T-helper 2 cell treated with Interferon-gamma antibody and Interleukin-4, amounts not matched to agents 100 ng/mL and 5 ng/mL, for 36 hours (primary cell): ENCODE measurements at regions not wholly inside any gene's neighbourhood (a gene's known extent, or its start where the extent isn't known, plus 50 kb on each side); places are given as distances from the start of the nearest gene placed in this dataset.

Experiments
- intact Hi-C: fragments of 100-400 bp; cut with micrococcal nuclease; formaldehyde crosslinking; loops from one replicate; pipeline ENCODE4 v1.15.1; 2023

DNA sequence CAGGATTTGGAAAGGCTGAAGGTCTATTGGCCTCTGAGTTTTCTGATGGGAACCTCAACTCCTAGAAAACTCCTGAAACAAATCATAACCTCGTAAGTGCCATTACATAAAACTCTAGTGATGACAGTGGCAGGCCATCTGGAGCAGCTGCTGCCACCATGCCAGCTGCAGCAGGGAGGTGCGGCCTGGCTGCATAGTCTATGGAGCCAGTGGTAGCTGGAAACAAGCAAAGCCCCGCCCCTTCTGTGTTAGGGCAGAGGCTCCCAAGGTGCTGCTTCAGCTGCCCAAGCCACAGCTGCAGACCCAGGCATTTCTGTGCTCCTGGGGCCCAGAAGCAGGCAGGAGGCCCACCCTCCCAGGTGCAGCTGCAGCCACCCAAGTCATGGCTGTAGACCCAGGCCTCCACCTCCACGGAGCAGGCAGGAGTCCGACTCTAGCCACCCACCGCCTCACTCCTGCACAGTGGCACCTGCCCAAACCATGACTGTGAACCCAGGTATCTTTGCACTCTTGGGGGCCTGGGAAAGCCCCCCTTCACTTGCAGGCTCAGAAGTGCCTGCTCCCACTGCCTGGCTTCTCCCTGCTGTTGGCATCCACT is 254.1 kb upstream of the KCNJ16 start:
- intact Hi-C loops = no loop called here

DNA sequence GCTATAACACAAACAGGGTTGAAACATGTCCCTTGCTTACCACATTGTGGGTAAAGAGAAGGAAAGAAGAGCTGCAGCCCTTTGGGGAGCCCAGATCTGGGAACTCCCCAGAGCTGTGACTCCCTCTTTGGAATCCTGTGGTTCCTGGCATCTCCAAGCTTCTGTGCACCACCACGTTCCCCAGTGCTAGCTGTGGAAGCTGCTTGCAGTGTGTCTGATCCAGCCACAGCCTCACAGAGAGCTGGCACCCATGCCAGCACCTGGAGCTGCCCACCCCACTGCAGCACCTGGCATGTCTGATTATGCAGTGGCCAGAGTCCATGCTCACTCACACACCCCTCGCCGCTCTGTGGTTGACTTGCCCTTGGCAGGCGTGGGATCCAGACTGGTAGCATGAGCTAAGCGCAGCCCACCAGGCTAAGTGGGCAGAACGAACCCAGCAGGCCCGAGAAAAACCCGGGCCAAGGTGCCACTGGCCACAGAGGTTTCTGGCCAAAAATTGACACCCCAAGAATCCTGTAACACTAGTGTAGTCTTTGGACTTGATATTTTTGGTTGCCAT is 252.6 kb upstream of the KCNJ16 start:
- intact Hi-C loops = no loop called here

DNA sequence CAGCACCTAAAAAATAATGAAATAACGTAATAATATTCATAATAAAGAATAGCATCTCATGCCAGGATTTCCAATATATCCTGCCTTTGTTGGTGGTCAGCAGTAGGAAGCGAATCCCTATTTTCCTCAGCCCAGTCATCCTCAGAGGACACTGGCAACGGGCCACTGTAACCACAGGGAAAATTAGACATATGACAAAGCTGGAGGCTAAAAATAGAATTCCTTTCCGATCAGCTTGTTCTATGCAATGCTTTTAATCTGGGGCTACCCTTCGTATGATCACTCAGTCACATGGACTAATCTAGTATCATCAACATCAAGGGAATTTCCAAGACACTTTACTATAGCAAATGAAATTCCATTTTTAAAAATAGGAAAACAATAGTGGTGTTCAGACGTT is 246.9 kb upstream of the KCNJ16 start:
- intact Hi-C loops = no loop called here

DNA sequence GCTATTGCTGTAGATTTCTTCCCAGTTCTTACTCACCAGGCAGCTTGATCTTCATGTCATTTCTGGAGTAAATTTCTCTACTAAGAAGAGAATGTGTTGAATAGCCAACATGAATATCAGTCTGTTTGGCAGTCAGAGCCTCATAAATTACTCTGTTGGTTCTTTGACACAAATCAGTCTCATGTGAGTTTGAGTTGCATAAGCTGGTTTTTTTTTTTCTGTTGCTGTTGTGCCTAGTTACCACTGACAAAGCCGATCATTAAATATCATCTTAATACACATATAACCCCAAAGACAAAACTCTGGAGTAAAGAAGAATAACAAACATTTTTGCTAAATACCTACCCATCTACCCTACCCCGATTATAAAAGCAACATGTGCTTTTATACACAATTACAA is 240.5 kb upstream of the KCNJ16 start:
- intact Hi-C loops = no loop called here

DNA sequence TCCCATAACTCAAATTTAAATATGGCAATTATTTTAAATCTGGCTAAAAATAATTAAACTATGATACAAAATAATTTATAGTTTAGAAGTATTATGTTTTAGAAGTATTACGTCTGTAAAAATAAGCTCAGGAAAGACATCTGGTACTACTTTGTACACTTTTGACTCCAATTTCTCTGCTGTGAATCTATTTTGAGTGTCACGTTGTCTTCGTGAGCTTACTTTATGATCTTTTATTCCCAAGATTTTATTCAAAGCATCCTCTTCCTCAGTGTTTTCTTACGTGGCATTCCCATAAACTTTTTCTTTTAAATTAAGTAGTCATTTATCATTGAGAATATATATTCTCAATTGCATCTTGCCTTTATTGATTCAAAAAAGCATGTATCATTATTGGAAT is 223.3 kb upstream of the KCNJ16 start:
- intact Hi-C loops = no loop called here

DNA sequence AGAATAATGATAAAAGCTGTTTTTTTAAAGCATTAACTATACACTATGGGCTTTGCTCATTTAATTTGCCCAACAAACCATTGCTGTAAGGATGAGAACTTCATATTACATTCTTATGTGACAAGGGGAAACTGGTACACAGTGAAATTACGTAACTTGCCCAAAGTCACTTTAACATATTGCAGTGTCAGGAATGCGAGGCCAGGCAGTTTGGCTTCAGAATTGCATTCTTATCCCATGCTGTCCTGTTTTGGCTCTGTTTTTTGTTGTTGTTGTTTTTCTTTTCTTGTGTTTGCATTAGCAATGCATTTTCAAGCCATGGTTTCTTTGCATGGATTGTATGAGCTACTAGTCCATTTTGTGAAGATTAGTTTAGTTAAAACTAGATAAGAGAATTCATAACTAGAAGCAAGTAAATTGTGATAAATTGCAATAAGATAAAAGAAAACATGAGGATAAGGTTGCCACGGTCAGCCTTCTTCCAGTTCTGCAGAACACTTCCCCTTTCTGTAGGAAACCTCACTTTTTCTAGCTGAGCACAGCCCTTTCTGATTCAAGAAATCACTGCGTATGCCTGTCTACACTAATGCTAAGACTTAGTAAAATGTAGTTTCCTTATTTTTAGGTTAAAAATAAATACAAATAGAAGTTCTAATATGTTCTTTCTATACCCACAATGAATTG is 221.3 kb upstream of the KCNJ16 start:
- intact Hi-C loops = no loop called here

DNA sequence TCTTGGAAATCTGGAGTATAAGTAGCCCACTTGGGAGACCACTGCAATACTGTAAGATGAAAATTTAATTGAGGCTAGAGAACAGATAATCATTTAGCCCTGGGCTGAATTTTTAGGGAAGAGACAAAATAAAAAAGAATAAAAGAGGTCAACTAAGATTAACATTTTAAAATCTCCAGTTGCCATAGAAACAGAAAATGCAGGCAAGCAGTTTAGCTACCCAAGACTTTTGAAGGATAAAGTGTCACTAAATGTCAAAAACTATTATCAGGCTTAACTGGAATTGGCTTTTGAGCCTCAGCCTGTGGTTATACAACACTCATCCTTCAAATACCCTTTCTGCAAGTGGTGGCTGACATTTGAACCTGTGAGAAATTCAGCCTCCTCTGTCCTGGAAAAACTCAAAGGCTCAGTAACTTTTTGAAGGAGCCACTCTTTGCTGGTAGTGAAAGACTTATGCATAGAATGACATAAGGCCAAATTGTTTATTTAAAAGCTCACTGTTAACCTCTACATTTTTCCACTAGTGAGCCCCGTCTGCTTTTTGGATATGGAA is 220.7 kb upstream of the KCNJ16 start:
- intact Hi-C loops = no loop called here

DNA sequence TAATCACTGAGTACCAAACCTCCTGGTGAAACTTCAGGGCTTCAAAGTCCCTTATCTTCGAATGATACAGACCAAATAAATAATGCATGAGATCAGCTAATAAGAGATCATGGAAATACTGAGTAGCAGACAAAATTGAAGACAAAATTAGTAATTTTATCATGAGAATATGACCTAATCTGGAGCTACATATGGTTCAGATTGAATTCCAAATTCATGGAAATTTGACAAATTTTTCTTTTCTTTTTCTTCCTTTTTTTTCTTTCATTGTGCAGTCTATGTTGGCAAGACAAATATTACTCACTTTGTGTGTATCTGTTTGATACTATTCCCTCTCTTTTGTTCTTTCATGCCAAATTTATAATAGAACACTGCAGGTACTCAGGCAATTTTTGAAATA is 218.1 kb upstream of the KCNJ16 start:
- intact Hi-C loops = no loop called here

DNA sequence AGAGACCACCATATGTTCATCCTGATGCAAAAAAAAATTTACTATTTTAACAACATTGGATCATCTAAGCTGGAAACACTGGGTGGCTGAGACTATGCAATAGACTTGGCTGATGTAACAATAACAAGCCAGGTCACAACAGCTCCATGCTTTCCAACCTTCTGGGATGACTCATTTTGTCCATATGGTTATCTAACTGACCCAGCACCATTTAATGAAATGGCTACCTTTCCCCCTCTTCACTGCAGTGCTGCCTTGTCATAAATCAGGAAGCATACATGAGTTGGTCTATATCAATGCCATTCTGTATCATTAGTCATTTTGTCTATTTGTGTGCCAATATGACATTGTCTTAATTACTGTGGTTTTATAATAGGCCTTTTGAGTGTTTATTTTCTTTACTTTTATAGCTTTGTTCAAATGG is 217.6 kb upstream of the KCNJ16 start:
- intact Hi-C loops = no loop called here

DNA sequence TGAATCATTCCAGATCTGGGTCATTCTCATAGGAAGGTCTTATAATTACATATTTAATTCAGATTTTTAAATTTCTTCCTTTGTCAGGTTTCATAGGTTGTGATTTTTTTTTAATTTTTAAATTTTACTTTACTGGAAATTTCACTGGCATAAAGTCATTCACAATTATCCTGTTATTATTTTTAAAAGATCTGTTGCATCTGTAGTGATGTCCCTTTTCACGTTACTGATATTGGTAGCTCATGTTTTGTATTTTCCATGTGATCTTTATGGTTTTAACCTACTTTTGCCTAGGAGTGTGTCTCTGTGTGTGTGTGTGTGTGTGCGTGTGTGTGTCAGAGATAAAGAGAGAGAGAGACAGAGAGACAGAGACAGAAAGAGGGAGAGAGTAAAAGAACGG is 216.6 kb upstream of the KCNJ16 start:
- intact Hi-C loops = no loop called here

DNA sequence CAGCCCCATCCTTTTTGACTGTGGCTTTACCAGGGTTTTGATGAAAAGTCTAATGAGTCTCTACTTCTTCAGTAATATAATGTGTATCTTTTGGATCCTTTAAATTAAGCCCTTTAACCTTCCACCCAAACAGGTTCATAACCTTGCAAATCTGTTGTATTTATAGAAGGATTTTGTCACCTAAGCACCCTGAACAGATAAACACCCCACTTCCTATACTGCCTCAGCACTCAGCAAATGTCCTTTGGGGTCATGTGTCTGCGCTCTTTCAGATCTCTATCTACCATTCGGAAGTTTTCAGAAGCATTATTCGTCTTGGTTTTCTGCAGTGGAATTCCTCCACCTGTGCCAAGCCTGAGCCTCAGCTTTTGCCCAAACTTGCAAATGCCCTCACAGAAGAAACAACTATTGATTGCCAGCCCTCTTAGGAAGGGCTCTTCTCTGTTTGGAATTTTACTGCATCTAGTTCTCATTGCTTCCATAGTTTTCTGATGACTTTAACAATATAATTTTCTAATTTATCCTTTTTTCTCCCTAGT is 214.8 kb upstream of the KCNJ16 start:
- intact Hi-C loops = no loop called here

DNA sequence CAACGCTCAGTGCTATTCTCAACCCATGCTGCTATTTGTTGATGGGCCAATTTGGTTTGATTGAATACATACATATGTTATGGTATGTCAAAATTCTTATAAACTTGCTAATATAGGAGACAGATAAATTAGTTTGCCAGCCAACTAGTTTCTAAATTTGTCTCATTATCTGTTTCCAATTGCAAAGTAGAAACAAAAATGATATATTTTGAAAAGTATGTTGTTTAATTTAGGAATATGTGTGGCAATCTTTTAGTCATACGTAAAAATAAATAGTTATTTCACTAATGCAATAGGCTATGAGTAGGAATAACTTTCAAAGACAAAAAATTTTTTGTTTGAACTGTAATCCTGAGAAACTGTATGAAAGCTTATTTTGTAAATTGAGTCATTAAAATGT is 210.6 kb upstream of the KCNJ16 start:
- intact Hi-C loops = no loop called here

DNA sequence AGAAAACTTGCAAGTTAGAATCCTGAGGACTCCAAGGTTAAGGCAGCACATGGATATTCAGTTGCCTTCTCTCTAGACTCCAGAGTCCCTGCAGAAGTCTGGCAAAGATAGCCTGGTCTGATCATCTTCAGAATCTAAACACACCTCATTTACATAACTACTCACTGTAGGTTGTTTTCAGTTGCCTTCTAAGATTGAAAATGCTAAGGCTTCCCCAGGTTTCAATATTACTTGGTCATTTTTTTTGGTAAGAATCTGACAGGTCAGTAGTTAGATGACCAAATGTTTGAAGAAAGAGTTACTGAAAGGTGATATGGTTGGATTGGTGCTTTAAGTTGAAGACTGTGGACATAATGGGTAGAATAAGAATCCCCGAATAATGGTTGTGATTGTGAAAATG is 205.4 kb upstream of the KCNJ16 start:
- intact Hi-C loops = no loop called here

DNA sequence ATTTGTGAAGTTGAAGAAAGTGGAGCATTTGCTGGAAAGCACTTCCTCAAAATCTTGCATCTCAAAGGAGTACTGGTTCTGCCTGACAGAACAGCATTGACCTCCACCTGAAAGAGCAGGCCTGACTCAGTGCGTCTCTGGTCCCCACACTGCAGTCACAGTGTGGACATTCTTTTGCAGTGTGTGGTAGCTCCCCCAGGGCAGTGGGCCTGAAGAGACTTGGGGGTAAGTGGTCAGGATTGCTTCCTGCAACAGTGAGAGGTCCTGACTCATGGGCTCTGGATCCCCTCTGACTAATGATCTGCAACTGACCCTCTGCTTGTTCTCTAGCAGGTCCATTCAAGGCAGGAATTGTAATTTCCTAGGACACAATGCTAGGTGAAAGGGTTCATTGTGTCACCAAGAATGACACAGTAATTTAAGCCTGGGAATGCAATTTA is 204.9 kb upstream of the KCNJ16 start:
- intact Hi-C loops = no loop called here

DNA sequence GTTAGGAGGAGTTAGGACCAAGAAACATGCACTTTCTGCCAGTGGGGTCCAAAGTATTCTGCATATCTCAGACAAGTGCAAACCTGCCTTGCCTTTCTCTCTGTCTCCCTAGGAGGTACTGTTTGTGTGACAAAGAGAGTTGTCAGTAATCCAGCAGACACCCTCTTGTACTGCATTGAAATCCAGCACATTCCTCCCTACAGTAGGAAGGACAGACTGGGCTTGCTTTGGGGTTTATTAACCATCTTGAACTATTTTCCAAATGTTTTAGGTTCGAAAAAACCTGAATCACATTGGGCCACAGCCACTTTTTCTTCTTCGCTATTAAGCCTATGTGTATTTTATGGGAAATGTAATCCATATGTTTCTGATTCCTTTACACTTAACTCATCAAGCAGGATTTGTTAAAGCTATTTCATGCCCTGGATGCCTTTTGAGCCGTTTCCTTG is 204.2 kb upstream of the KCNJ16 start:
- intact Hi-C loops = no loop called here

DNA sequence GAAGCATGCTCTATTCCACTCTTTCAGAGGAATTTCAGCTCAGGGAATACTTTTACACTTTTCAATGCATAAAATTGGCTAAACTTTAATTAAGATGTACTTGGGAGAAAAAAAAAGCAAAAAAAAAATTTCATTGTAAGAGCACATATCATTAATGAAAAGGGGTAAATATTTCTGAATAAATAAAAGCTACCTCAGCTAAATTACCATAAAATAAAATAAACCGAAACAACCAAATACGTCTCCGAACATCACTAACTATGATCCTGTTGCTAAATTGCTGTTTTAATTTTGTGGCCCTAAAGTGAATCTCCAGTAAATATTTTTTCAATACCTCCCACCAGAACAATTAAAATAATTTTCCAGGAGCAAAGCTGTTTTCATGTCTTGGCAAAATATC is 203.7 kb upstream of the KCNJ16 start:
- intact Hi-C loops = no loop called here

DNA sequence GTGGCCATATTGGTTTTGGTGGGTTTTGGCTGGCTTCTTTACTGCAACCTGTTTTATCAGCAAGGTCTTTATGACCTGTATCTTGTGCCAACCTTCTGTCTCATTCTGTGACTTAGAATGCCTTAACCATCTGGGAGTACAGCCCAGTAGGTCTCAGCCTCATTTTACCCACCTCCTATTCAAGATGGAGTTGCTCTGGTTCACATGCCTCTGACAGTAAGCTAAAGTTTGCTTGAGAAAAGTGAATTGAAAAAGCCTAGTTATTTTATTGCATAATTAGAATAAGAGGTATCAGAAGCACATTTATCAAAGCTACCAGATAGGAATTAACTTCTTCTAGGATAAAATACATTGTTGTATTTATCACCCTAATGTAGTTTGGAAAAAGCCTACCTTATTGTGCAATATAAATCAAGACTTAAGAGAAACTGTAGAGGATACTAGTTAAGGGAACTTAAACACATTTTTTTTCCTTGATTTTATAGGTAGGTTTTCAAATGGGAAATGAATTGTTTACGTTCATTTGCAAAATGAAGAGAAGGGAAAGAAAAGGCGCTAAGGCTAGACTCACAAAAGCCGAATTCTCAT is 202.3 kb upstream of the KCNJ16 start:
- intact Hi-C loops = no loop called here

DNA sequence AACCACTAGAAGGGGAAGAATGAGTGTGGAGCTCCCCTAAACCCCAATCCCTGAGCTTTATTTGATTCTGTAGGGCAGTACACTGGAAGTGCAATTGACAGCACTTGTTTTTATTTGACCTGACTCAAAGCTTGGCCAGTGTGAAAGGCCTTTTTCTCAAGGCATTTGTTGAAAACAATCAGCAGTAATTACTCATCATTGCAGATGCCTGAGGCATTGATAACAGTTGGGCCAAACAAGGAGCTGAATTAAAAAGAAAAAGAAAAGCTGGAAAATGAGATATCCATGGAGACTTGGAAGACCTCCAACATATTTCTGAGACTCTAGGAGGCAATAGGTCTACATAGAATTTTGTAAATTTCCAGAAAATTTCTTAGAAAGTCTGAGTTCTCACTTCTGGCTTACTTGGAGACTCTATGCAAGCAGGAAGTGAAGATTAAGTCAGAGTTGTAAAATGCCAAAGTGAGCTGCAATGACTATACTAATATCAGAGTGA is 200.8 kb upstream of the KCNJ16 start:
- intact Hi-C loops = no loop called here

DNA sequence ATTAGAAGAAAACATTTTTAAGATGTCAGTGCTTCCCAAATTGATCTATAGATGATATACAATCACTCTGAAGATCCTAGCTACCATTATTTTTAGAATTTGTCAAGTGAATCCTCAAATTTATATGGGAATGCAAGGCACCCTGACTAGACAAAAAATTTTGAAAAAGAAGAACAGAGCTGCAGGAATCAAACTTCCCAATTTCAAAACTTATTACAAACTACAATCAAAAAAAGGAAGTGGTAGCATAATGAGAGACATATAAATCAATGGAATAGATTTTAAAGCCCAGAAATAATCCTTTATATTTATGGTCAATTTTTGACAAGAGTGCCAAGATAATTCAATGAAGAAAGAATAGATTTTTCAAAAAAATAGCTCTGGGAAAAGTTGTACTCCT is 198.3 kb upstream of the KCNJ16 start:
- intact Hi-C loops = no loop called here

DNA sequence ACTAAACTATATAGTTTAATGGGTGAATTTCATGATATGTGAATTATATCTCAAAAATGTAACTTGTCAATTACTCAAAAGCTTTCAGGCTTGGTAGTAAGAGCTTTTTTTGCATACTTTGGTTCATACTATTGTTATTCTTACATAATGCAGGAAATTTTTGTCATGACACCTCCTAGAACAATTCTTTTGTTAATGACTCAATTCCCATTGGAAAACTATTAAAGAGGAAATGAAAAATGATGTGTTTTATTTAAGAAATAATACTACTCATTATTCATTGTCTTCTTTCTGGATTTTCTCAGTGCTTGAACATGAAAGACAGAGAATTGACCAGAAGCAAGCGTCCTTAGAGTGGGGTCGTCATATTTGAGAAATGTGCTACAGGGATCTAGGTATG is 196.4 kb upstream of the KCNJ16 start:
- intact Hi-C loops = no loop called here

DNA sequence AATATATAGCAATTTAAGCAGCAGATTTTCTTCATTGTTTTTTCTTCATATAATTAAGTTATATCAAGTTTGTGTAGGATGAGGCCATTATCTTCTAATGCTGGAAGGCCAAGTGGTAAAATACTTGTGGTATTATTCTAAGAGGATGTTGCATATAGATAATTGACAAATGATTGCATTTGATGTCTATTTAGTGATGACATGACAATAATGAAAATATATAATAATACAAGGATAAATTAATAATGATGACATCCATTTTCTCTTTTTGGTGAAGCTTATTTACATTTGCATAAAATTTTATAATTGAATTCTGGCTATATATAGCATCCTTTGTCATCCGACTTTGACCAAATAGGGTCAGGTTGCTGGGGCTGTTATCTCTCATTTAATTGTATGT is 195.4 kb upstream of the KCNJ16 start:
- intact Hi-C loops = no loop called here

DNA sequence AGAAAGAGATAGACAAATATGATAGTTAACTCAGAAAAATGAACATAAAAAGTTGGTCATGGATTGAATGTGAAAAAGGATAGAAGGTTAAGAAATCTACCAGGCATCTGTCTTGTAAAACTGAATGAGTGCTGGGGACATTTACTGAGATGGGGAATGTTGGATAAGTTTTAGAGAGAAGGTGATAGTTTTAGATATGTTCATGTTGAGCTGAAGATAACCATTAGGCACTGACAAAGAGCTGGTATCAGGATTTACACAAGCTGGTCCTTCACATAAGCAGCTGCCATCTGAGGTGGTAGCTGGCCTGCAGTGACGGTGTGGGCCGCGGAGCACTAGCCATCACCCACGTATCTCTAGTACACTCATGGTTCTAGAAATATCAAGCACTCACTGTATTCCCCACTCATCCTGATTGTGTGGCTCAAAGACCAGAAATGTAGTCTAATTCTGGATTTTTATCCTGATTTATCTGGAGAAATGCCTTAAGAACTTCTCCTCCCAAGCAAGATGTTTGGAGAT is 194.4 kb upstream of the KCNJ16 start:
- intact Hi-C loops = no loop called here
